Kidney (tissue), 13 donors: ENCODE measurements at regions not wholly inside any gene's neighbourhood (a gene's known extent, or its start where the extent isn't known, plus 50 kb on each side); places are given as distances from the start of the nearest gene placed in this dataset.

Source experiments
- DNase-seq, 5 donors: peaks; one replicate each; pipeline ENCODE4 v3.0.0-alpha.2; 2013 to 2020
- FAIRE-seq: peaks from 2 replicates; lab custom pipeline; 2012; peaks lifted over from hg19 to GRCh38; lab: Jason Lieb, UNC
- H3K27ac ChIP-seq, 2 donors: one replicate each; pipeline ENCODE4 v1.7.0; 2013; ENCODE audit warnings: low read depth in 2 of 2, low read length in 2 of 2, inconsistent platforms in 1 of 2
- H3K27me3 ChIP-seq: one replicate; pipeline ENCODE4 v1.7.1; 2013; ENCODE audit warnings: low read length, inconsistent platforms; ENCODE audit not compliant: control insufficient read depth, insufficient read depth
- H3K36me3 ChIP-seq, 3 donors: one replicate each; pipeline versions ENCODE4 v1.7.0 to v1.7.1; 2013; ENCODE audit warnings: low read length in 3 of 3, control low read depth in 1 of 3, inconsistent platforms in 1 of 3; ENCODE audit not compliant: insufficient read depth in 3 of 3, control insufficient read depth in 2 of 3
- H3K4me1 ChIP-seq, 3 donors: one replicate each; pipeline versions ENCODE4 v1.7.0 to v1.7.1; 2013; ENCODE audit warnings: low read length in 3 of 3, inconsistent platforms in 1 of 3, low read depth in 1 of 3; ENCODE audit not compliant: control insufficient read depth in 2 of 3, insufficient read depth in 2 of 3
- H3K4me3 ChIP-seq, 3 donors: one replicate each; pipeline versions ENCODE4 v1.7.0 to v1.8.1; 2013; ENCODE audit warnings: low read length in 3 of 3, control low read depth in 1 of 3, inconsistent platforms in 1 of 3
- H3K9ac ChIP-seq, 3 donors: one replicate each; pipeline versions ENCODE4 v1.7.0 to v1.7.1; 2013; ENCODE audit warnings: low read length in 3 of 3, control low read depth in 1 of 3, inconsistent platforms in 1 of 3
- H3K9me3 ChIP-seq, 3 donors: one replicate each; pipeline versions ENCODE4 v1.7.0 to v1.7.1; 2013; ENCODE audit warnings: low read length in 3 of 3, control low read depth in 1 of 3, inconsistent platforms in 1 of 3; ENCODE audit not compliant: control insufficient read depth in 2 of 3, insufficient read depth in 1 of 3
- CTCF ChIP-seq: IDR thresholded peaks from 3 replicates; pipeline ENCODE4 v1.5.1; 2012; ENCODE audit warnings: mild to moderate bottlenecking, moderate library complexity, borderline replicate concordance; ENCODE audit not compliant: insufficient read depth; ENCODE audit errors: extremely low read depth
- intact Hi-C: fragments of 100-400 bp; cut with DNase I; formaldehyde crosslinking; loops from one replicate; pipeline ENCODE4 v1.11.1; 2022
- donor health status: control.
- donor health status: control.
- donor health status: control.
- donor health status: control.
- donor health status: control.
- donor health status: DM: yes; HTN: yes; CAD: no.
- donor health status: Normal renal cell carcinoma (clear cell type).

GRCh38 chr2:52861596-52861995 is 906.0 kb upstream of the CHAC2 start:
- no peak for TF ChIP-seq CTCF
- Histone ChIP-seq H3K4me3 (no peak overlapping the region), H3K9me3 (no peaks in the 10 kb centered on the region), H3K36me3 (no peaks in the 10 kb centered on the region), H3K27ac (no peak overlapping the region), H3K4me1 (no peaks in the 10 kb centered on the region), H3K27me3 (no peaks in the 10 kb centered on the region), H3K9ac (no peak overlapping the region)
- intact Hi-C loops = no loop called here
- no peak for FAIRE-seq
- DNase-seq = peak in 2 of 5 donors; percentile 29 to 51

DNA sequence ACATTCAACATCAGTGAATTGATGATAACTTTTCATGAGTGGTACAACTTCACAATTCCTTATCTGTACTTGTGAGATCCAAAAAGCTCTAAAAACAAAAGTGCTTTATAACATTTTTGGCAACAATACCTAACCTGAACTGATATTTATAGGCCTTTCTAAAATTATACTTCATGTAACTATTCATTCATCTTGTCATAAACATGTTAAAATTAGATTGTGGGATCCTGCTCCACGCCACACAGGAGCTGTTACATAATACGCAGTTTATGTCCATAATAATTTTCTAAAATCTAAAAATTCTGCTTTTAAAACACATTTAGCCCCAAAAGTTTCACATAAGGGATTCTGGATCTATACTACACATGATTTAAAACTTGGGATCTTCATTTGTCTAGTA is 908.5 kb upstream of the CHAC2 start:
- H3K9me3 ChIP-seq = no peaks in the 10 kb centered on the region
- no peak overlapping the region for H3K9ac ChIP-seq
- H3K36me3 ChIP-seq = no peaks in the 10 kb centered on the region
- no peak for FAIRE-seq
- H3K27me3 ChIP-seq = no peaks in the 10 kb centered on the region
- no peak for TF ChIP-seq CTCF
- no peak overlapping the region for H3K4me3 ChIP-seq
- intact Hi-C loops = no loop called here
- H3K4me1 ChIP-seq = no peaks in the 10 kb centered on the region
- no peak overlapping the region for H3K27ac ChIP-seq
- DNase-seq = no peak

DNA sequence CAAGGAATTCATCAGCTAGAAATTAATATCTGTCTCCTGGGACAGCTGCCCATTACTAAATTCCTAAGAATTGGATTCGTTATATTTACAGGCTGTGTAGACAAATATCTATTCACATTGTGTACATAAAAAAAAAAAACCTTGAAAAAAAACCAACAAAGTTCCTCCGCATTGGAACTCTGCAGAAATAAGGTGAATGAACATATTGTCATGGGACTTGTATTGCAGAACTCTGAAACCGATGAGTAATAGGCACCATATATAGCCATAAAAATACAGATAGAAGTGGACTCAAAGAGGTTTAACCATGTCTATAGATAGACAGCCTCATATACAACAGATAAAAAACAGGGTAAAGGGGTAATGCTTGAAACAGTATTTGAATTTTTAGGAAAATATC is 909.9 kb upstream of the CHAC2 start:
- TF ChIP-seq CTCF = no peak
- H3K4me1 ChIP-seq = no peaks in the 10 kb centered on the region
- FAIRE-seq = no peak
- no peak overlapping the region for H3K9ac ChIP-seq
- no peak overlapping the region for H3K27ac ChIP-seq
- no peak for DNase-seq
- H3K9me3 ChIP-seq = no peaks in the 10 kb centered on the region
- no peak overlapping the region for H3K4me3 ChIP-seq
- no peaks in the 10 kb centered on the region for H3K36me3 ChIP-seq
- intact Hi-C loops = no loop called here
- no peaks in the 10 kb centered on the region for H3K27me3 ChIP-seq

- no peak for TF ChIP-seq CTCF
- Histone ChIP-seq H3K27me3 (no peaks in the 10 kb centered on the region), H3K9ac (no peak overlapping the region), H3K9me3 (no peaks in the 10 kb centered on the region), H3K27ac (no peak overlapping the region), H3K4me3 (no peak overlapping the region), H3K4me1 (no peaks in the 10 kb centered on the region), H3K36me3 (no peaks in the 10 kb centered on the region)
- DNase-seq = no peak
- no peak for FAIRE-seq
- intact Hi-C loops = no loop called here
These were observed 915.6 kb upstream of the CHAC2 start for GRCh38 chr2:52852006-52852405.
